ENCODE measurements at regions not wholly inside any gene's neighbourhood (a gene's known extent, or its start where the extent isn't known, plus 50 kb on each side); places are given as distances from the start of the nearest gene placed in this dataset.

- TF ChIP-seq CTCF (IDR thresholded peaks at IDR 0.05): no peak
- no peak for TF ChIP-seq POLR2A (IDR thresholded peaks at IDR 0.05)
- no peak for TF ChIP-seq EP300 (IDR thresholded peaks at IDR 0.05)
Observed at GRCh38 chr6:93889713-93890112, 470.4 kb upstream of the EPHA7 start.

Measured in tibial nerve (tissue), 4 donors.